SW480 (cell line): ENCODE measurements at regions not wholly inside any gene's neighbourhood (a gene's known extent, or its start where the extent isn't known, plus 50 kb on each side); places are given as distances from the start of the nearest gene placed in this dataset.
"Not testable (repeated sequence)": the region's sequence is repeated elsewhere in the genome, so short reads cannot be mapped to it uniquely, and the experiment has no call there.

Source experiments
- DNase-seq: peaks from one replicate; pipeline ENCODE4 v3.0.0-alpha.2; 2016; ENCODE audit warnings: low spot score

GRCh38 chr2:188787658-188788240 is 186.4 kb upstream of the COL3A1 start:
- DNase-seq: no peak

GRCh38 chr2:188788621-188789020 is 185.6 kb upstream of the COL3A1 start:
- DNase-seq: no peak

- DNase-seq: no peak
Measured at GRCh38 chr2:188789951-188790350, 184.2 kb upstream of the COL3A1 start.

GRCh38 chr2:188794453-188794852 is 179.7 kb upstream of the COL3A1 start:
- not testable (repeated sequence) for DNase-seq

- no peak for DNase-seq
Measured at GRCh38 chr2:188795762-188796161, 178.4 kb upstream of the COL3A1 start.

GRCh38 chr2:188797371-188797770 is 176.8 kb upstream of the COL3A1 start:
- no peak for DNase-seq

- no peak for DNase-seq
Measured at GRCh38 chr2:188798159-188798558, 176.0 kb upstream of the COL3A1 start.

- DNase-seq: no peak
Measured at GRCh38 chr2:188805219-188805618, 169.0 kb upstream of the COL3A1 start.

- DNase-seq: no peak
Measured at GRCh38 chr2:188808947-188809355, 165.2 kb upstream of the COL3A1 start.

- DNase-seq: no peak
Measured at GRCh38 chr2:188810586-188810985, 163.6 kb upstream of the COL3A1 start.

- DNase-seq: no peak
Measured at GRCh38 chr2:188811522-188811921, 162.7 kb upstream of the COL3A1 start.

GRCh38 chr2:188813315-188813714 is 160.9 kb upstream of the COL3A1 start:
- DNase-seq: no peak

GRCh38 chr2:188813857-188814256 is 160.3 kb upstream of the COL3A1 start:
- no peak for DNase-seq

- no peak for DNase-seq
Measured at GRCh38 chr2:188819011-188819410, 155.2 kb upstream of the COL3A1 start.

GRCh38 chr2:188819792-188820191 is 154.4 kb upstream of the COL3A1 start:
- DNase-seq: no peak

GRCh38 chr2:188820576-188820975 is 153.6 kb upstream of the COL3A1 start:
- DNase-seq: no peak

GRCh38 chr2:188824125-188824524 is 150.0 kb upstream of the COL3A1 start:
- DNase-seq: no peak

- no peak for DNase-seq
Measured at GRCh38 chr2:188833331-188833730, 140.8 kb upstream of the COL3A1 start.

GRCh38 chr2:188833799-188834198 is 140.4 kb upstream of the COL3A1 start:
- DNase-seq: no peak

GRCh38 chr2:188835006-188835405 is 139.2 kb upstream of the COL3A1 start:
- no peak for DNase-seq

- DNase-seq: no peak
Measured at GRCh38 chr2:188835821-188836220, 138.4 kb upstream of the COL3A1 start.

GRCh38 chr2:188845692-188846091 is 128.5 kb upstream of the COL3A1 start:
- DNase-seq: no peak

GRCh38 chr2:188848887-188849435 is 125.2 kb upstream of the COL3A1 start:
- DNase-seq: no peak

- DNase-seq: no peak
Measured at GRCh38 chr2:188850786-188851185, 123.4 kb upstream of the COL3A1 start.
